Liver (tissue), 8 donors: ENCODE measurements at regions not wholly inside any gene's neighbourhood (a gene's known extent, or its start where the extent isn't known, plus 50 kb on each side); places are given as distances from the start of the nearest gene placed in this dataset.

Experiments used
- DNase-seq: peaks from one replicate; pipeline ENCODE4 v3.0.0-alpha.2; 2017; ENCODE audit warnings: low spot score
- H3K27ac ChIP-seq, 2 donors: one replicate each; pipeline ENCODE4 v1.7.0; 2013; ENCODE audit warnings: inconsistent platforms in 2 of 2, low read length in 2 of 2, control low read depth in 1 of 2, low read depth in 1 of 2, mild to moderate bottlenecking in 1 of 2
- H3K27me3 ChIP-seq, 4 donors: one replicate each; pipeline versions ENCODE4 v1.6.1 to v1.7.0; 2013; ENCODE audit warnings: low read length in 3 of 4, inconsistent platforms in 1 of 4, mild to moderate bottlenecking in 1 of 4, moderate library complexity in 1 of 4; ENCODE audit not compliant: control insufficient read depth in 4 of 4, insufficient read depth in 4 of 4
- H3K36me3 ChIP-seq, 4 donors: one replicate each; pipeline versions ENCODE4 v1.6.1 to v1.7.0; 2013; ENCODE audit warnings: low read length in 3 of 4, mild to moderate bottlenecking in 3 of 4, low read depth in 1 of 4, moderate library complexity in 1 of 4; ENCODE audit not compliant: control insufficient read depth in 4 of 4, insufficient read depth in 3 of 4
- H3K4me1 ChIP-seq, 4 donors: one replicate each; pipeline versions ENCODE4 v1.6.1 to v1.7.0; 2013; ENCODE audit warnings: low read length in 3 of 4, mild to moderate bottlenecking in 3 of 4, moderate library complexity in 1 of 4; ENCODE audit not compliant: control insufficient read depth in 4 of 4, insufficient read depth in 4 of 4
- H3K4me3 ChIP-seq, 3 donors: one replicate each; pipeline versions ENCODE4 v1.6.1 to v1.7.0; 2013; ENCODE audit warnings: low read length in 3 of 3, control low read depth in 1 of 3, low read depth in 1 of 3, mild to moderate bottlenecking in 1 of 3
- H3K9ac ChIP-seq, 2 donors: one replicate each; pipeline ENCODE4 v1.7.0; 2013; ENCODE audit warnings: low read length in 2 of 2, mild to moderate bottlenecking in 2 of 2, moderate library complexity in 2 of 2, control low read depth in 1 of 2, low read depth in 1 of 2
- H3K9me3 ChIP-seq, 4 donors: one replicate each; pipeline versions ENCODE4 v1.6.1 to v1.7.0; 2013; ENCODE audit warnings: low read length in 3 of 4; ENCODE audit not compliant: control insufficient read depth in 4 of 4
- EGR1 ChIP-seq, 2 donors: IDR thresholded peaks; 2 replicates each; pipeline ENCODE4 v1.6.1; 2016 to 2018; ENCODE audit warnings: antibody characterized with exemption in 2 of 2, low read depth in 2 of 2
- FOXA1 ChIP-seq: IDR thresholded peaks from 2 replicates; pipeline ENCODE4 v1.6.1; 2016; ENCODE audit warnings: antibody characterized with exemption
- GABPA ChIP-seq, 2 donors: IDR thresholded peaks in 1 of 2; conservative IDR thresholded peaks in 1 of 2; 2 replicates each; pipeline ENCODE4 v1.6.1; 2016; ENCODE audit warnings: antibody characterized with exemption in 2 of 2, mild to moderate bottlenecking in 1 of 2, moderate library complexity in 1 of 2
- HNF4G ChIP-seq: IDR thresholded peaks from 2 replicates; pipeline ENCODE4 v1.6.1; 2016; ENCODE audit warnings: antibody characterized with exemption
- JUND ChIP-seq, 2 donors: IDR thresholded peaks; 2 replicates each; pipeline ENCODE4 v1.6.1; 2016; ENCODE audit warnings: antibody characterized with exemption in 2 of 2
- NR2F2 ChIP-seq: IDR thresholded peaks from 2 replicates; pipeline ENCODE4 v1.6.1; 2016; ENCODE audit warnings: antibody characterized with exemption
- RAD21 ChIP-seq, 2 donors: IDR thresholded peaks; 2 replicates each; pipeline ENCODE4 v1.6.1; 2016; ENCODE audit warnings: antibody characterized with exemption in 2 of 2, mild to moderate bottlenecking in 2 of 2
- RXRA ChIP-seq, 2 donors: IDR thresholded peaks; 2 replicates each; pipeline ENCODE4 v1.6.1; 2017 to 2018; ENCODE audit warnings: antibody characterized with exemption in 2 of 2, mild to moderate bottlenecking in 1 of 2
- SP1 ChIP-seq: IDR thresholded peaks from 2 replicates; pipeline ENCODE4 v1.6.1; 2018; ENCODE audit warnings: antibody characterized with exemption, mild to moderate bottlenecking
- TAF1 ChIP-seq: conservative IDR thresholded peaks from 2 replicates; pipeline ENCODE4 v1.6.1; 2016; ENCODE audit warnings: antibody characterized with exemption, mild to moderate bottlenecking
- YY1 ChIP-seq: IDR thresholded peaks from 2 replicates; pipeline ENCODE4 v1.6.1; 2016; ENCODE audit warnings: antibody characterized with exemption, mild to moderate bottlenecking
- ZBTB33 ChIP-seq: IDR thresholded peaks from 2 replicates; pipeline ENCODE4 v1.6.1; 2016; ENCODE audit warnings: antibody characterized with exemption
- WGBS: extraction: QIAGEN DNeasy Blood & Tissue Kit; methylation state at CpG from one replicate; pipeline ENCODE4 v1.1.7; 2013; 5-methylcytosine and 5-hydroxymethylcytosine counted together
- TF ChIP-seq, protein P1 (sequence below): fragments of 150-350 bp; IDR thresholded peaks from 2 replicates; pipeline ENCODE4 v1.5.1; 2017; ENCODE audit warnings: improper control_type of control experiment, low read depth, low read length; ENCODE audit not compliant: missing input control
- TF ChIP-seq, protein P2 (sequence below): IDR thresholded peaks from 2 replicates; pipeline ENCODE4 v1.6.1; 2016; ENCODE audit warnings: antibody characterized with exemption, mild to moderate bottlenecking
- TF ChIP-seq, protein P3 (sequence below): IDR thresholded peaks from 2 replicates; pipeline ENCODE4 v1.6.1; 2016; ENCODE audit warnings: antibody characterized with exemption
- donor health status: healthy.
- donor health status: healthy.
- donor health status: healthy.
- donor health status: healthy.
- donor health status: healthy.

DNA sequence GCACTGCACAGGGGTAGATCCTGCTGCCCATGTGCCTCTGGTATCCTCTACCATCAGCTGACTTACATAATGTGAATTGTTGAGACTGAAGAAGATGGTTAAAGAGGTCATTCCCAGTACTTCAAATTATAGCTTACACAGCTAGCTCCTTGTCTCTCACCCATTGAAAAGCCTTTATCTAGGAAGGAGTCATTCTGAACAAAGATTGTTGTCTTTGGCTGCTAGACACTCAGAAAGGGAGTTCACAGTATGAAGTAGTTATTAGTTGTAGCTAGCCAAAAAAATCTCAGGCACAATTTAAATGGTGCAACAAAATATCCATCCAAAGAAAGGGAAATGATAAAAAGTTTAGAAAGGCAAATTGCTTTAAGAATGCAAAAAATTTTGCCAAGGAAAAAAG, 102.0 kb upstream of the NREP start (continued):
- TF ChIP-seq, protein P1, sequence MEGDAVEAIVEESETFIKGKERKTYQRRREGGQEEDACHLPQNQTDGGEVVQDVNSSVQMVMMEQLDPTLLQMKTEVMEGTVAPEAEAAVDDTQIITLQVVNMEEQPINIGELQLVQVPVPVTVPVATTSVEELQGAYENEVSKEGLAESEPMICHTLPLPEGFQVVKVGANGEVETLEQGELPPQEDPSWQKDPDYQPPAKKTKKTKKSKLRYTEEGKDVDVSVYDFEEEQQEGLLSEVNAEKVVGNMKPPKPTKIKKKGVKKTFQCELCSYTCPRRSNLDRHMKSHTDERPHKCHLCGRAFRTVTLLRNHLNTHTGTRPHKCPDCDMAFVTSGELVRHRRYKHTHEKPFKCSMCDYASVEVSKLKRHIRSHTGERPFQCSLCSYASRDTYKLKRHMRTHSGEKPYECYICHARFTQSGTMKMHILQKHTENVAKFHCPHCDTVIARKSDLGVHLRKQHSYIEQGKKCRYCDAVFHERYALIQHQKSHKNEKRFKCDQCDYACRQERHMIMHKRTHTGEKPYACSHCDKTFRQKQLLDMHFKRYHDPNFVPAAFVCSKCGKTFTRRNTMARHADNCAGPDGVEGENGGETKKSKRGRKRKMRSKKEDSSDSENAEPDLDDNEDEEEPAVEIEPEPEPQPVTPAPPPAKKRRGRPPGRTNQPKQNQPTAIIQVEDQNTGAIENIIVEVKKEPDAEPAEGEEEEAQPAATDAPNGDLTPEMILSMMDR = no peak
- TF ChIP-seq RAD21 (IDR thresholded peaks at IDR 0.05) = no peak
- no peak for TF ChIP-seq JUND (IDR thresholded peaks at IDR 0.05)
- no peak for TF ChIP-seq SP1
- no peak for TF ChIP-seq ZBTB33
- TF ChIP-seq TAF1 = no peak

DNA sequence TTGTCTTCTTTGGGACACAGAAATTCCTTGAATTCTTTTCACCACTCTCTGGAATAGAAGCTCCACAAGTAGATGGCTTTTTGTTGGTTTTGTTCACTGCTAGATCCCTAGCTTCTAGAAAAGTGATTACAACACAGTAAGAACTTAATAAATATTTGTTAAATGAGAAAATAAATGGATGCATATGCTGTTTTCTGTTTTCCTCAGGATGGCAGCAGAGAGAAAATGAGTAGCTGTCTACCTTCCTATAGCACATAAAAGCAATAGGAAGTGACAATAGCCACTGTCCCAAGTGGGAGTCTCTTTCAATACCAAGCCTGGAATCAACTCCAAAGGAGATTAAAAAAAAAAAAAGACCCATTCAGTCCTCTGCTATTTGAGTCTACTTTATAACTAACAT, 100.6 kb upstream of the NREP start:
- no peak overlapping the region for H3K9ac ChIP-seq
- TF ChIP-seq YY1 (no peak), FOXA1 (no peak), RXRA (IDR thresholded peaks at IDR 0.05) (no peak)
- TF ChIP-seq, protein P1 = no peak
- no peak overlapping the region for H3K27ac ChIP-seq
- no peak overlapping the region for H3K4me3 ChIP-seq
- H3K9me3 ChIP-seq = no peaks in the 10 kb centered on the region
- no peaks in the 10 kb centered on the region for H3K36me3 ChIP-seq
- no peaks in the 10 kb centered on the region for H3K27me3 ChIP-seq
- H3K4me1 ChIP-seq = no peaks in the 10 kb centered on the region
- DNase-seq = no peak

DNA sequence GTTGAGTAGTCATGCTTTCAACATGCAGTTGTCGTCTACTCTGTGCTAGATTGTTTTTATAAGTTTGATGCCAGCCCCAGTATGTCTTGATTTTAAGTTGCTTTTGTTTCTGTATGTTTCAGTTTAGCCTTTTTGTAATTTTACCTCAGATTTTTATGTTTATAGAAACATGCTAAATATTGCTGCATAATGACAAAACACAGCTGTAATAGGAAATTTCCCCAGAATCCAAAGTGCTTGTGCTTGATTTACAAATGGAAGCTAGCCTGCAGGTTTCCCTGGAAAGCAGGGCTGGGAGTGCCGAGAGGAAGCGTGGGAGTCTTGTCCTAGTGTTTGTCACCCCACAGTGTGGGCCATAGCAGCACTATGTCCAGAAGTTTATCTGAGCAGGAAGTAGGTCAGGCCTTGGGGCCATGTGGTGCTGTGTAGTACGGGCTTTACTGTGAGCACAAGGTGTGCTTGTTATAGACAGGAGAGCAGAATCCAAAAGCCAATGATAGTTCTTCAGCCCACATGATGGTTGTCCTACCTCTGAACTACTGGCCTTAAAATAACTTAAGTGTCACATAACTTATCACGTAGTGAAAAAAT, 100.0 kb upstream of the NREP start:
- H3K27me3 ChIP-seq = no peaks in the 10 kb centered on the region
- WGBS = 84% methylated on average over 5 of the region's 5 CpGs
- no peaks in the 10 kb centered on the region for H3K36me3 ChIP-seq
- no peak overlapping the region for H3K4me3 ChIP-seq
- H3K9ac ChIP-seq = no peak overlapping the region
- no peaks in the 10 kb centered on the region for H3K9me3 ChIP-seq
- no peaks in the 10 kb centered on the region for H3K4me1 ChIP-seq
- no peak for DNase-seq
- no peak overlapping the region for H3K27ac ChIP-seq
- TF ChIP-seq RXRA (IDR thresholded peaks at IDR 0.05) = no peak
- no peak for TF ChIP-seq HNF4G
- no peak for TF ChIP-seq NR2F2
- TF ChIP-seq SP1 = no peak
- no peak for TF ChIP-seq ZBTB33
- no peak for TF ChIP-seq EGR1 (IDR thresholded peaks at IDR 0.05; ENCODE audit: low read depth in 2 of 2)
- TF ChIP-seq TAF1 = no peak
- no peak for TF ChIP-seq GABPA (IDR thresholded peaks at IDR 0.05 in 1 of 2, conservative IDR thresholded peaks at IDR 0.05 in 1 of 2)
- TF ChIP-seq, protein P1 = no peak
- TF ChIP-seq FOXA1 = no peak
- TF ChIP-seq, protein P2, sequence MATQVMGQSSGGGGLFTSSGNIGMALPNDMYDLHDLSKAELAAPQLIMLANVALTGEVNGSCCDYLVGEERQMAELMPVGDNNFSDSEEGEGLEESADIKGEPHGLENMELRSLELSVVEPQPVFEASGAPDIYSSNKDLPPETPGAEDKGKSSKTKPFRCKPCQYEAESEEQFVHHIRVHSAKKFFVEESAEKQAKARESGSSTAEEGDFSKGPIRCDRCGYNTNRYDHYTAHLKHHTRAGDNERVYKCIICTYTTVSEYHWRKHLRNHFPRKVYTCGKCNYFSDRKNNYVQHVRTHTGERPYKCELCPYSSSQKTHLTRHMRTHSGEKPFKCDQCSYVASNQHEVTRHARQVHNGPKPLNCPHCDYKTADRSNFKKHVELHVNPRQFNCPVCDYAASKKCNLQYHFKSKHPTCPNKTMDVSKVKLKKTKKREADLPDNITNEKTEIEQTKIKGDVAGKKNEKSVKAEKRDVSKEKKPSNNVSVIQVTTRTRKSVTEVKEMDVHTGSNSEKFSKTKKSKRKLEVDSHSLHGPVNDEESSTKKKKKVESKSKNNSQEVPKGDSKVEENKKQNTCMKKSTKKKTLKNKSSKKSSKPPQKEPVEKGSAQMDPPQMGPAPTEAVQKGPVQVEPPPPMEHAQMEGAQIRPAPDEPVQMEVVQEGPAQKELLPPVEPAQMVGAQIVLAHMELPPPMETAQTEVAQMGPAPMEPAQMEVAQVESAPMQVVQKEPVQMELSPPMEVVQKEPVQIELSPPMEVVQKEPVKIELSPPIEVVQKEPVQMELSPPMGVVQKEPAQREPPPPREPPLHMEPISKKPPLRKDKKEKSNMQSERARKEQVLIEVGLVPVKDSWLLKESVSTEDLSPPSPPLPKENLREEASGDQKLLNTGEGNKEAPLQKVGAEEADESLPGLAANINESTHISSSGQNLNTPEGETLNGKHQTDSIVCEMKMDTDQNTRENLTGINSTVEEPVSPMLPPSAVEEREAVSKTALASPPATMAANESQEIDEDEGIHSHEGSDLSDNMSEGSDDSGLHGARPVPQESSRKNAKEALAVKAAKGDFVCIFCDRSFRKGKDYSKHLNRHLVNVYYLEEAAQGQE = no peak
- TF ChIP-seq, protein P3, sequence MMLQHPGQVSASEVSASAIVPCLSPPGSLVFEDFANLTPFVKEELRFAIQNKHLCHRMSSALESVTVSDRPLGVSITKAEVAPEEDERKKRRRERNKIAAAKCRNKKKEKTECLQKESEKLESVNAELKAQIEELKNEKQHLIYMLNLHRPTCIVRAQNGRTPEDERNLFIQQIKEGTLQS = no peak
